ENCODE measurements at regions not wholly inside any gene's neighbourhood (a gene's known extent, or its start where the extent isn't known, plus 50 kb on each side); places are given as distances from the start of the nearest gene placed in this dataset.

GRCh38 chr5:155679530-155679929, 647.4 kb upstream of the SGCD start:
- intact Hi-C loops (cut with micrococcal nuclease; ENCODE audit: unreplicated experiment) = no loop called here
- DNase-seq (ENCODE audit: low read depth, low spot score) = no peak
- CTCF ChIA-PET = no interaction called here

GRCh38 chr5:155684417-155684816, 642.5 kb upstream of the SGCD start:
- DNase-seq (ENCODE audit: low read depth, low spot score) (no peak), ATAC-seq (no peak)
- intact Hi-C loops (cut with micrococcal nuclease; ENCODE audit: unreplicated experiment) = no loop called here
- no peak for TF ChIP-seq SIN3A (IDR thresholded peaks at IDR 0.05; ENCODE audit: borderline replicate concordance, insufficient read depth, low read depth, low read length)
- TF ChIP-seq CTCF (IDR thresholded peaks at IDR 0.05) = no peak
- no peak for TF ChIP-seq TCF7L2 (IDR thresholded peaks at IDR 0.05; ENCODE audit: low read depth, low read length)
- no peak for TF ChIP-seq POLR2AphosphoS5 (IDR thresholded peaks at IDR 0.05; ENCODE audit: low read depth, low read length)
- TF ChIP-seq REST (IDR thresholded peaks at IDR 0.05; ENCODE audit: insufficient read depth in 1 of 2, low read depth in 2 of 2, low read length in 1 of 2) = no peak
- no TSS peak for BruUV-seq (replicated peaks)
- Histone ChIP-seq H3K9me3 (ENCODE audit: control insufficient read depth, insufficient read depth, low read depth, low read length) (no peaks in the 10 kb centered on the region), H3K27ac (ENCODE audit: low read length) (no peak overlapping the region), H3K27me3 (ENCODE audit: control insufficient read depth, insufficient read depth, low read length) (no peaks in the 10 kb centered on the region), H3K4me1 (ENCODE audit: control insufficient read depth, insufficient read depth, low read length) (no peaks in the 10 kb centered on the region), H3K36me3 (ENCODE audit: control insufficient read depth, insufficient read depth, low read length) (no peaks in the 10 kb centered on the region), H3K4me3 (ENCODE audit: low read depth in 2 of 2, low read length in 2 of 2) (no peak overlapping the region)
- in situ Hi-C loops (cut with HindIII; ENCODE audit: low pct_unique_long_range_greater_than_20kb, low sequenced_read_pairs) = no loop called here
- POLR2A ChIA-PET = no interaction called here
- CTCF ChIA-PET = no interaction called here

More at GRCh38 chr5:155679530-155679929, 647.4 kb upstream of the SGCD start:
- no peak for ATAC-seq
- in situ Hi-C loops (cut with HindIII; ENCODE audit: low pct_unique_long_range_greater_than_20kb, low sequenced_read_pairs) = no loop called here
- H3K9me3 ChIP-seq (ENCODE audit: control insufficient read depth, insufficient read depth, low read depth, low read length) = no peaks in the 10 kb centered on the region
- no peak overlapping the region for H3K4me3 ChIP-seq (ENCODE audit: low read depth in 2 of 2, low read length in 2 of 2)
- no peaks in the 10 kb centered on the region for H3K4me1 ChIP-seq (ENCODE audit: control insufficient read depth, insufficient read depth, low read length)
- POLR2A ChIA-PET = no interaction called here
- no peaks in the 10 kb centered on the region for H3K36me3 ChIP-seq (ENCODE audit: control insufficient read depth, insufficient read depth, low read length)
- BruUV-seq (replicated peaks) = no TSS peak
- H3K27me3 ChIP-seq (ENCODE audit: control insufficient read depth, insufficient read depth, low read length) = no peaks in the 10 kb centered on the region
- no peak overlapping the region for H3K27ac ChIP-seq (ENCODE audit: low read length)
- TF ChIP-seq TCF7L2 (IDR thresholded peaks at IDR 0.05; ENCODE audit: low read depth, low read length) (no peak), SIN3A (IDR thresholded peaks at IDR 0.05; ENCODE audit: borderline replicate concordance, insufficient read depth, low read depth, low read length) (no peak), CTCF (IDR thresholded peaks at IDR 0.05) (no peak), POLR2AphosphoS5 (IDR thresholded peaks at IDR 0.05; ENCODE audit: low read depth, low read length) (no peak), REST (IDR thresholded peaks at IDR 0.05; ENCODE audit: insufficient read depth in 1 of 2, low read depth in 2 of 2, low read length in 1 of 2) (no peak)
